ENCODE measurements at regions not wholly inside any gene's neighbourhood (a gene's known extent, or its start where the extent isn't known, plus 50 kb on each side); places are given as distances from the start of the nearest gene placed in this dataset.

- no peak overlapping the region for H3K4me3 Mint-ChIP-seq
- H3K4me1 Mint-ChIP-seq, result no peaks in the 10 kb centered on the region
- no peak for DNase-seq
- H3K9me3 Mint-ChIP-seq, result peaks cover 0 to 1% of the 10 kb centered on the region in 2 donors
- peaks cover 0 to 5% of the 10 kb centered on the region in 2 donors for H3K27me3 Mint-ChIP-seq
- no peaks in the 10 kb centered on the region for H3K36me3 Mint-ChIP-seq
- ATAC-seq (replicated peaks), result no peak
- H3K27ac Mint-ChIP-seq, result no peak overlapping the region
Measured at GRCh38 chr4:127533028-127533700, 99.6 kb upstream of the INTU start.

- no peak overlapping the region for H3K4me3 Mint-ChIP-seq
- H3K9me3 Mint-ChIP-seq, result peaks cover 0 to 1% of the 10 kb centered on the region in 2 donors
- H3K4me1 Mint-ChIP-seq, result no peaks in the 10 kb centered on the region
- H3K36me3 Mint-ChIP-seq, result no peaks in the 10 kb centered on the region
- DNase-seq (no peak), ATAC-seq (replicated peaks) (no peak)
- peaks cover 0 to 6% of the 10 kb centered on the region in 2 donors for H3K27me3 Mint-ChIP-seq
- H3K27ac Mint-ChIP-seq, result no peak overlapping the region
Measured at GRCh38 chr4:127534041-127534825, 98.5 kb upstream of the INTU start.

DNA sequence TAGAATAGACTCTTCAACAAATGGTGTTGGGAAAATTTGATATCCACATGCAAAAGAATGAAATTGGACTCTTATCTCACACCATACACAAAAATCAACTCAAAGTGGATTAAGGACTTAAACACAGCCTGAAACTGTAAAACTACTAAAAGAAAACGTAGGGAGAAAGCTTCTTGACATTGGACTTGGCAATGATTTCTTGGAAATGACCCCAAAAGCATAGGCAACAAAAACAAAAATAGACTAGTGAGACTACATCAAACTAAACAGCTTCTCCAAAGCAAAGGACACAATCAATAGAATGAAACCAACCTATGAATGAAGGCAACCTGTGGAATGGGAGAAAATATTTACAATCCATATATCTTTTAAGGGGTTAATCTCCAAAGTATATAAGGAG lies 94.7 kb upstream of the INTU start:
- Mint-ChIP-seq H3K27ac (no peak overlapping the region), H3K4me1 (no peaks in the 10 kb centered on the region), H3K4me3 (no peak overlapping the region), H3K36me3 (no peaks in the 10 kb centered on the region), H3K27me3 (peaks cover 6 to 12% of the 10 kb centered on the region in 2 donors), H3K9me3 (no peaks in the 10 kb centered on the region)
- DNase-seq (no peak), ATAC-seq (replicated peaks) (no peak)

DNA sequence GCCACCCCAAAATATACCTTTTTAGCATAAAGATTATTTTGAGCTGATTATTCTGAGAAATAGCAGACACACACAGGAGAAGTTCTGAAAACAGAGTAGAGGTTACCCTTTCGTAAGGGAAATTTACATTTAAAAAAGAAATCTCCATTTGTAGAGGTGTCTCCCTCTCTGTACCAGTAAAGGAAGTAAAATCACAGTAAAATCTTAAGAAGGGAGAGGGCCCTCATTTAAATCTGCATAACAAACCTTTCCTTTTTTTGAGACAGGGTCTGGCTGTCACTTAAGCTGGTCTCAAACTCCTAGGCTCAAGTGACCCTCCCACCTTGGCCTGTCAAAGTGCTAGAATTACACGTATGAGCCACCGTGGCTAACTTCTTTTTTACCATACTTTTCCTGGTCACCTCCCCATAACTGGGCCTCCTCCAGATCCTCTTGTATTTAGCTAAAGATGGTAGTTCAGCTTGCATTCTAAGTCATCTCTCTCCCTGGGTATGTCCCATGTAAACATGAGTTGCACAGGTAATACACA lies 92.2 kb upstream of the INTU start:
- Mint-ChIP-seq H3K27ac (no peak overlapping the region), H3K4me1 (no peaks in the 10 kb centered on the region), H3K9me3 (no peaks in the 10 kb centered on the region), H3K36me3 (no peaks in the 10 kb centered on the region), H3K4me3 (no peak overlapping the region), H3K27me3 (peaks cover 6 to 12% of the 10 kb centered on the region in 2 donors)
- no peak for DNase-seq
- no peak for ATAC-seq (replicated peaks)

DNA sequence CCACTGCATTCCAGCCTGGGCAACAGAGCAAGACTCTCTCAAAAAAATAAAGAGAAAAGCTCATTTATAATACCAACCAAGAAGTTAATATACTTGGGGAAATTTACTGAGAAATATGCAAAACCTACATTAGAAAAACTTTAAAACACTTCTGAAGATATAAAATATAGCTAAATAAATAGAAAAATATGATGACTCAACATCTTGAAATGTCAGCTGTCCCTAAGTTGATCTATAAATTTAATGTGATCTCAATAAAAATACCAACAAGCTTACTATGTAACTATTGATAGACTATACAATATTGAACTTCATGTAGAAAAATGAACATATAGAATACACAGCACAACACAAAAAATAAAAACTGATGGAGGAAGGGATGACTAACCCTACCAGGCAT lies 87.5 kb upstream of the INTU start:
- Mint-ChIP-seq H3K4me3 (no peak overlapping the region), H3K27ac (no peak overlapping the region), H3K4me1 (no peaks in the 10 kb centered on the region), H3K27me3 (peaks cover 0 to 6% of the 10 kb centered on the region in 2 donors), H3K36me3 (no peaks in the 10 kb centered on the region), H3K9me3 (no peaks in the 10 kb centered on the region)
- ATAC-seq (replicated peaks), result no peak
- DNase-seq, result no peak

DNA sequence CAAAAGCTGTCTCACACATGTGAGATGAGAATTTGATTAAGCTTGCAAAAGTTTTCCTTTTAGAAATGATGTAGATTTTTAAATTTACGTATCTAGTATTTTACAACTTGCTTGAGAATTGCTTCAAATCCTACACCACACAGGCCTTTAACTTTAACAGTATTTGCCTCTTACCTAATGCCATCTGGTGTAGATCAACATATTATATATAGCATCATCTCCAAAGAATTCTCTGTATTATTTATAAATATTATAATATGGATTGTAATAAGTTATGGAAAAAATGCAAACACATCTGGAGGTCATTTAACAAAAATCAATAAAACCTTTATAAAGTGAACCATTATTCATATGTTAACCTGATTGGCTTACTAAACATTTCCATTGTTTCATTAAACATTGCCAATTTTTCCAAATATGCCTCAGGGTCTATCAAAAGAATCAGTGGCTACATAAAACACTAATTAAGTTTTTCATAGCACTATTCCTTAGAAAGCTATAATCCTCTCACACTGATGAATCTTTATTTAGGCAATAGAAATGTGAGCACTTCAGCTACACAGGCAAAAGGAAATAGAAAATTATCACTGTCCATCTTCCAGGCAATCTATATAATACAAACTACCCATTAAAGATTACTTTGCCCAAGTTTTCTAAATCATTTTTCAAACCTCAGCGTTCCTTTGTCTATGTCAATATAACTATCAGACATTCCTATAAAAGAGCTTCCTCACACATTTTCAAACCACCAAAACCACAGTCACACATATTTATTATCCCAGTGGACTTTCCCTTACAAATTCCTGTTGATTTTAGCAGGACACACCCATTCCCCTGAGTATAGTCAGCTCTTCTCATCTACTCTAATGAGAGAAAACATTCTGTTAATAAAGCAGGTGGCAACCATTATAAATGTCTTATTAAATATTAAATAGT lies 83.5 kb upstream of the INTU start:
- no peaks in the 10 kb centered on the region for H3K36me3 Mint-ChIP-seq
- H3K9me3 Mint-ChIP-seq, result peaks cover 0 to 2% of the 10 kb centered on the region in 2 donors
- no peaks in the 10 kb centered on the region for H3K27me3 Mint-ChIP-seq
- no peak overlapping the region for H3K4me3 Mint-ChIP-seq
- ATAC-seq (replicated peaks) (no peak), DNase-seq (no peak)
- H3K27ac Mint-ChIP-seq, result no peak overlapping the region
- H3K4me1 Mint-ChIP-seq, result no peaks in the 10 kb centered on the region

GRCh38 chr4:127555106-127555505 lies 77.7 kb upstream of the INTU start:
- no peaks in the 10 kb centered on the region for H3K27me3 Mint-ChIP-seq
- H3K36me3 Mint-ChIP-seq, result no peaks in the 10 kb centered on the region
- H3K9me3 Mint-ChIP-seq, result peaks cover 0 to 3% of the 10 kb centered on the region in 2 donors
- no peak overlapping the region for H3K4me3 Mint-ChIP-seq
- H3K27ac Mint-ChIP-seq, result no peak overlapping the region
- DNase-seq (no peak), ATAC-seq (replicated peaks) (no peak)
- no peaks in the 10 kb centered on the region for H3K4me1 Mint-ChIP-seq

- Mint-ChIP-seq H3K9me3 (peaks cover 0 to 2% of the 10 kb centered on the region in 2 donors), H3K27me3 (no peaks in the 10 kb centered on the region), H3K36me3 (no peaks in the 10 kb centered on the region), H3K4me3 (no peak overlapping the region), H3K27ac (no peak overlapping the region), H3K4me1 (no peaks in the 10 kb centered on the region)
- no peak for ATAC-seq (replicated peaks)
- no peak for DNase-seq
Measured at GRCh38 chr4:127558088-127558487, 74.7 kb upstream of the INTU start.

DNA sequence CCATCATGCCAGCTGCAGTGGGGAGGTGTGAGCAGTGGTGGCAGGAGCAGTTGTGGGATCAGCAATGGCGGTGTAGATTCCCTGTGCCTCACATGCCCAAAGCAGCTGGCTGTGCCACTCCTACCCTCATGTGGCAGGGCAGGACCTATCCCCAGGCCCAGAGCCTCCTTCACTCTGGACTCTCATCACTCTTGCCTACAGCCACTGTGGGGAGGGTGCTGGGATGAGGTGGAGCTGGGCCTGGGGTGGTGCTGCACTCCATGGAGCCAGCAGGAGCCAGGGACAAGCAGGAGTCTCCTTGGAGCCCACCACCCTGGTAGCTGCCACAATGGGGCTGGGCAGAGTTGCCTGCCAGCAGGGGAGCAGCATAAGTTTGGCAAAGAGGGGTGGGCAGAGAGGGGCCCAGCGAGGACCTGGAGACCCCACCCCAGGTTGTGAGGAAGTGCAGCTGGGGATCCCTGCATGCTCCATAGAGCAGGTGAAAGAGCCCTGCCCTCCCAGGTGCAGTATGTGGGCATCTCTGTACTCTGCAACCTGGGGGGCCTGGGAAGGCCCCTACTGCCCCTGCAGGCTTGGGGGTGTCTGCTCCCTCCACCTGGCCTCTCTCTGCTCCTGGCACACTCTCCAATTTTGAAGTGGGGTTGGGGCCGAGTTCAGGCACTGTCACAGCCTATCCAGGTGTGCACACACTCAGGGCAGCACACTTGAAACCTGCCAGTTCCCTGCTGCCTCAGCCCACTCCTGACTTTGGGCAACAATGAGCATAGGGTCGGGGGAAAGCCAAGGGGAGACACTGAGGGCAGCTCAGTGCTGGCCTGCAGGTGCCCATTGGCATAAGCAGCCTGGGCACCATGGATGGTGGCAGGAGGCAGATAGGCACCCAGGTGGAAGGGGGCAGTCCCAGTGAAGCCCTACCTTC lies 74.0 kb upstream of the INTU start:
- no peaks in the 10 kb centered on the region for H3K36me3 Mint-ChIP-seq

DNA sequence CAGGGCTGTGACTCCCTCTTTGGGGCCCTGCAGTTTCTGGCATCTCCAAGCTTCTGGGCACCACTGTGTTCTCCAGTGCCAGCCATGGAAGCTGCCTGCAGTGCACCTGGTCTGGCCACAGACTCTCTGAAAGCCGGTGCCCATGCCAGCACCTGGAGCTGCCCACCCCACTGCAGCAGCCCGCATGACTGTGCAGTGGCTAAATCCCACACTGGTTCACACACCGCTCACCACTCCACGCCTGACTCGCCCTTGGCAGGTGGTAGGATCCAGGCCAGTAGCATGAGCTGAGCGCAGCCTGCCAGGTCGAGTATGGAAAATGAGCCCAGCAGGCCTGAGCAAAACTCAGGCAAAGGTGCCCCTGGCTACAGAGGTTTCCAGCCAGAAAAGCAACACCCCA lies 72.8 kb upstream of the INTU start:
- Mint-ChIP-seq H3K36me3 (no peaks in the 10 kb centered on the region), H3K4me1 (no peaks in the 10 kb centered on the region), H3K9me3 (peaks cover 0 to 2% of the 10 kb centered on the region in 2 donors), H3K27me3 (no peaks in the 10 kb centered on the region), H3K27ac (no peak overlapping the region), H3K4me3 (no peak overlapping the region)
- no peak for ATAC-seq (replicated peaks)
- DNase-seq, result no peak

More for the DNA sequence above, 74.0 kb upstream of the INTU start:
- H3K27ac Mint-ChIP-seq, result no peak overlapping the region
- DNase-seq (no peak), ATAC-seq (replicated peaks) (peak in 1 of 2 donors; percentile 21)
- no peaks in the 10 kb centered on the region for H3K4me1 Mint-ChIP-seq
- no peaks in the 10 kb centered on the region for H3K27me3 Mint-ChIP-seq
- no peak overlapping the region for H3K4me3 Mint-ChIP-seq
- peaks cover 0 to 2% of the 10 kb centered on the region in 2 donors for H3K9me3 Mint-ChIP-seq

GRCh38 chr4:127560755-127561154 lies 72.0 kb upstream of the INTU start:
- ATAC-seq (replicated peaks), result no peak
- H3K4me1 Mint-ChIP-seq, result no peaks in the 10 kb centered on the region
- DNase-seq, result no peak

GRCh38 chr4:127574643-127575042 lies 58.1 kb upstream of the INTU start:
- Mint-ChIP-seq H3K9me3 (no peaks in the 10 kb centered on the region), H3K27me3 (peaks cover 0 to 5% of the 10 kb centered on the region in 2 donors), H3K27ac (no peak overlapping the region), H3K36me3 (no peaks in the 10 kb centered on the region), H3K4me1 (no peaks in the 10 kb centered on the region), H3K4me3 (no peak overlapping the region)
- DNase-seq, result no peak
- no peak for ATAC-seq (replicated peaks)

More at GRCh38 chr4:127560755-127561154, 72.0 kb upstream of the INTU start:
- Mint-ChIP-seq H3K4me3 (no peak overlapping the region), H3K36me3 (no peaks in the 10 kb centered on the region), H3K27me3 (no peaks in the 10 kb centered on the region), H3K27ac (no peak overlapping the region), H3K9me3 (peaks cover 0 to 2% of the 10 kb centered on the region in 2 donors)

GRCh38 chr4:127575888-127576287 lies 56.9 kb upstream of the INTU start:
- H3K4me1 Mint-ChIP-seq, result no peaks in the 10 kb centered on the region
- no peak for DNase-seq
- H3K9me3 Mint-ChIP-seq, result peaks cover 0 to 2% of the 10 kb centered on the region in 2 donors
- no peak overlapping the region for H3K4me3 Mint-ChIP-seq
- peaks cover 0 to 5% of the 10 kb centered on the region in 2 donors for H3K27me3 Mint-ChIP-seq
- ATAC-seq (replicated peaks), result no peak
- no peak overlapping the region for H3K27ac Mint-ChIP-seq
- H3K36me3 Mint-ChIP-seq, result no peaks in the 10 kb centered on the region
